GM12878 (cell line): ENCODE measurements at regions not wholly inside any gene's neighbourhood (a gene's known extent, or its start where the extent isn't known, plus 50 kb on each side); places are given as distances from the start of the nearest gene placed in this dataset.

Experiments
- ETV6 ChIP-seq, 2 experiments: fragments of 450-650 bp in 1 of 2; IDR thresholded peaks in 1 of 2; conservative IDR thresholded peaks in 1 of 2; 2 replicates each; pipeline ENCODE4 v1.6.1; 2014; ENCODE audit warnings: antibody characterized with exemption in 1 of 2, borderline replicate concordance in 1 of 2, low read depth in 1 of 2, mild to moderate bottlenecking in 1 of 2, moderate library complexity in 1 of 2
- JUNB ChIP-seq: IDR thresholded peaks from 2 replicates; pipeline ENCODE4 v1.6.1; 2016; ENCODE audit warnings: antibody characterized with exemption, mild to moderate bottlenecking
- NR2C1 ChIP-seq: fragments of 450-650 bp; IDR thresholded peaks from 2 replicates; pipeline ENCODE4 v1.6.1; 2017; ENCODE audit warnings: antibody characterized with exemption, mild to moderate bottlenecking, moderate library complexity
- PAX8 ChIP-seq: fragments of 450-650 bp; IDR thresholded peaks from 2 replicates; pipeline ENCODE4 v1.6.1; 2017; ENCODE audit warnings: mild to moderate bottlenecking, moderate library complexity
- RAD21 ChIP-seq: IDR thresholded peaks from 2 replicates; pipeline ENCODE4 v1.6.1; 2011; ENCODE audit warnings: mild to moderate bottlenecking, low read depth, low read length, moderate library complexity; ENCODE audit not compliant: insufficient read depth
- RBBP5 ChIP-seq: fragments of 200-600 bp; sonication (generic); conservative IDR thresholded peaks from 2 replicates; pipeline ENCODE4 v1.6.1; 2016
- SIN3A ChIP-seq: IDR thresholded peaks from 2 replicates; pipeline ENCODE4 v1.6.1; 2012; ENCODE audit warnings: low read depth, low read length, improper control_type of control experiment
- SUPT20H ChIP-seq: IDR thresholded peaks from 2 replicates; pipeline ENCODE4 v1.6.1; 2011; ENCODE audit warnings: low read depth, mild to moderate bottlenecking, low read length, moderate library complexity, borderline replicate concordance; ENCODE audit not compliant: control insufficient read depth
- ZNF592 ChIP-seq: fragments of 450-650 bp; IDR thresholded peaks from 2 replicates; pipeline ENCODE4 v1.6.1; 2017; ENCODE audit warnings: mild to moderate bottlenecking, moderate library complexity
- TF ChIP-seq, protein P1 (sequence below): fragments of 450-650 bp; IDR thresholded peaks from 2 replicates; pipeline ENCODE4 v1.6.1; 2016; ENCODE audit warnings: mild to moderate bottlenecking
- TF ChIP-seq, protein P2 (sequence below): fragments of 450-650 bp; IDR thresholded peaks from 2 replicates; pipeline ENCODE4 v1.6.1; 2017; ENCODE audit warnings: mild to moderate bottlenecking

DNA sequence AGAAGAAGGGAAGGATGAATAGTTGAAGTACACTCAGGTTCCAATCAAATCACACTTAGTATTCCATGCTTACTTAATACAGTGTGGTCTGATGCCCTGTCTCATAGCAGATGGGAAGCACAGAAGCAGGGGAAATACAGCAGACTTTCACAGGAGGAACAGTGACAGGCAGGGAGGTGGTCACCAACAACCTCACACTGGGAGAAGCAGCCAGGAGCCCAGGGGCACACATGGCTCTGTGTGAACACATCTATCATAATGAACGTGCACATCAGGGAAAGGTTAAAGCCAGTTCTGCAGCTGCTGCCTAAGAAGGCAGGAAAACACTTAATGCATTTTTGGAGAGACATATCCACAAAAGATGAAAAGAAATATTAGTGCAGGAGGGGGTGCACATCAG is 312.3 kb downstream of the MED10 start (continued):
- TF ChIP-seq ZNF592 (no peak), NR2C1 (no peak), RAD21 (no peak), SUPT20H (no peak), RBBP5 (no peak), SIN3A (no peak), PAX8 (no peak), JUNB (no peak), ETV6 (conservative IDR thresholded peaks at IDR 0.05 in 1 of 2, IDR thresholded peaks at IDR 0.05 in 1 of 2; ENCODE audit: borderline replicate concordance in 1 of 2, low read depth in 1 of 2) (no peak)
- TF ChIP-seq, protein P1, sequence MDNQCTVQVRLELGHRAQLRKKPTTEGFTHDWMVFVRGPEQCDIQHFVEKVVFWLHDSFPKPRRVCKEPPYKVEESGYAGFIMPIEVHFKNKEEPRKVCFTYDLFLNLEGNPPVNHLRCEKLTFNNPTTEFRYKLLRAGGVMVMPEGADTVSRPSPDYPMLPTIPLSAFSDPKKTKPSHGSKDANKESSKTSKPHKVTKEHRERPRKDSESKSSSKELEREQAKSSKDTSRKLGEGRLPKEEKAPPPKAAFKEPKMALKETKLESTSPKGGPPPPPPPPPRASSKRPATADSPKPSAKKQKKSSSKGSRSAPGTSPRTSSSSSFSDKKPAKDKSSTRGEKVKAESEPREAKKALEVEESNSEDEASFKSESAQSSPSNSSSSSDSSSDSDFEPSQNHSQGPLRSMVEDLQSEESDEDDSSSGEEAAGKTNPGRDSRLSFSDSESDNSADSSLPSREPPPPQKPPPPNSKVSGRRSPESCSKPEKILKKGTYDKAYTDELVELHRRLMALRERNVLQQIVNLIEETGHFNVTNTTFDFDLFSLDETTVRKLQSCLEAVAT, result no peak
- TF ChIP-seq, protein P2, sequence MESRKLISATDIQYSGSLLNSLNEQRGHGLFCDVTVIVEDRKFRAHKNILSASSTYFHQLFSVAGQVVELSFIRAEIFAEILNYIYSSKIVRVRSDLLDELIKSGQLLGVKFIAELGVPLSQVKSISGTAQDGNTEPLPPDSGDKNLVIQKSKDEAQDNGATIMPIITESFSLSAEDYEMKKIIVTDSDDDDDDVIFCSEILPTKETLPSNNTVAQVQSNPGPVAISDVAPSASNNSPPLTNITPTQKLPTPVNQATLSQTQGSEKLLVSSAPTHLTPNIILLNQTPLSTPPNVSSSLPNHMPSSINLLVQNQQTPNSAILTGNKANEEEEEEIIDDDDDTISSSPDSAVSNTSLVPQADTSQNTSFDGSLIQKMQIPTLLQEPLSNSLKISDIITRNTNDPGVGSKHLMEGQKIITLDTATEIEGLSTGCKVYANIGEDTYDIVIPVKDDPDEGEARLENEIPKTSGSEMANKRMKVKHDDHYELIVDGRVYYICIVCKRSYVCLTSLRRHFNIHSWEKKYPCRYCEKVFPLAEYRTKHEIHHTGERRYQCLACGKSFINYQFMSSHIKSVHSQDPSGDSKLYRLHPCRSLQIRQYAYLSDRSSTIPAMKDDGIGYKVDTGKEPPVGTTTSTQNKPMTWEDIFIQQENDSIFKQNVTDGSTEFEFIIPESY, result no peak
